Astrocyte of the spinal cord (primary cell): ENCODE measurements at regions not wholly inside any gene's neighbourhood (a gene's known extent, or its start where the extent isn't known, plus 50 kb on each side); places are given as distances from the start of the nearest gene placed in this dataset.

Experiments
- DNase-seq: peaks from one replicate; pipeline ENCODE4 v3.0.0; 2011; ENCODE audit warnings: low read depth, low spot score
- H3K4me3 ChIP-seq: 2 replicates; pipeline ENCODE4 v1.5.1; 2011; ENCODE audit warnings: low read depth, mild to moderate bottlenecking, low read length, moderate library complexity
- CTCF ChIP-seq: IDR thresholded peaks from 2 replicates; pipeline ENCODE4 v1.5.1; 2012; ENCODE audit warnings: low read depth, mild to moderate bottlenecking, low read length, inconsistent platforms
- in situ Hi-C: cut with HindIII; loops from 2 replicates; pipeline ENCODE4 v1.10.0; 2017; ENCODE audit warnings: low sequenced_read_pairs

- no peak for TF ChIP-seq CTCF
- DNase-seq = no peak
- H3K4me3 ChIP-seq = no peak overlapping the region
- in situ Hi-C loops = no loop called here
These were observed 780.3 kb downstream of the DTWD2 start for GRCh38 chr5:118208031-118208453.

GRCh38 chr5:118199801-118200200 lies 788.5 kb downstream of the DTWD2 start:
- no peak for DNase-seq
- no peak for TF ChIP-seq CTCF
- in situ Hi-C loops = no loop called here
- H3K4me3 ChIP-seq = no peak overlapping the region

GRCh38 chr5:118196229-118196628 lies 792.1 kb downstream of the DTWD2 start:
- DNase-seq = no peak
- no peak overlapping the region for H3K4me3 ChIP-seq
- no peak for TF ChIP-seq CTCF
- in situ Hi-C loops = no loop called here

GRCh38 chr5:118195211-118195610 lies 793.1 kb downstream of the DTWD2 start:
- in situ Hi-C loops = no loop called here

GRCh38 chr5:118193194-118193905 lies 795.0 kb downstream of the DTWD2 start:
- in situ Hi-C loops = no loop called here
- no peak for DNase-seq
- no peak overlapping the region for H3K4me3 ChIP-seq
- no peak for TF ChIP-seq CTCF

More at GRCh38 chr5:118195211-118195610, 793.1 kb downstream of the DTWD2 start:
- no peak overlapping the region for H3K4me3 ChIP-seq
- DNase-seq = no peak
- TF ChIP-seq CTCF = no peak

GRCh38 chr5:118185018-118185417 lies 803.3 kb downstream of the DTWD2 start:
- DNase-seq = no peak
- no peak for TF ChIP-seq CTCF
- H3K4me3 ChIP-seq = no peak overlapping the region
- in situ Hi-C loops = no loop called here

- TF ChIP-seq CTCF = no peak
- in situ Hi-C loops = no loop called here
- H3K4me3 ChIP-seq = no peak overlapping the region
- DNase-seq = no peak
These were observed 812.2 kb downstream of the DTWD2 start for GRCh38 chr5:118176146-118176545.
